AG09319 (cell line): ENCODE measurements at regions not wholly inside any gene's neighbourhood (a gene's known extent, or its start where the extent isn't known, plus 50 kb on each side); places are given as distances from the start of the nearest gene placed in this dataset.
"Not testable (repeated sequence)": the region's sequence is repeated elsewhere in the genome, so short reads cannot be mapped to it uniquely, and the experiment has no call there.

ENCODE experiments used
- DNase-seq: peaks from one replicate; pipeline ENCODE4 v3.0.0-alpha.2; 2010; ENCODE audit warnings: low read depth; ENCODE audit errors: extremely low read depth
- CTCF ChIP-seq: IDR thresholded peaks from 2 replicates; pipeline ENCODE4 v1.5.1; 2011; ENCODE audit warnings: low read depth, mild to moderate bottlenecking, inconsistent platforms, low read length, moderate library complexity

- no peak for DNase-seq
Observed at GRCh38 chr18:22742409-22742808, 190.7 kb upstream of the RBBP8 start.

GRCh38 chr18:22745966-22746365 lies 187.2 kb upstream of the RBBP8 start:
- TF ChIP-seq CTCF: no peak

More at GRCh38 chr18:22742409-22742808, 190.7 kb upstream of the RBBP8 start:
- no peak for TF ChIP-seq CTCF

GRCh38 chr18:22752014-22752413 lies 181.1 kb upstream of the RBBP8 start:
- no peak for TF ChIP-seq CTCF
- DNase-seq: no peak

More at GRCh38 chr18:22745966-22746365, 187.2 kb upstream of the RBBP8 start:
- no peak for DNase-seq

- no peak for TF ChIP-seq CTCF
- no peak for DNase-seq
Observed at GRCh38 chr18:22753130-22753831, 179.8 kb upstream of the RBBP8 start.

GRCh38 chr18:22764005-22764404 lies 169.1 kb upstream of the RBBP8 start:
- not testable (repeated sequence) for DNase-seq

- DNase-seq: no peak
- no peak for TF ChIP-seq CTCF
Observed at GRCh38 chr18:22765896-22766295, 167.2 kb upstream of the RBBP8 start.

GRCh38 chr18:22767653-22768052 lies 165.5 kb upstream of the RBBP8 start:
- DNase-seq: no peak
- TF ChIP-seq CTCF: no peak

GRCh38 chr18:22773944-22774343 lies 159.2 kb upstream of the RBBP8 start:
- no peak for DNase-seq
- TF ChIP-seq CTCF: no peak
